CD14-positive monocyte (primary cell): ENCODE measurements at regions not wholly inside any gene's neighbourhood (a gene's known extent, or its start where the extent isn't known, plus 50 kb on each side); places are given as distances from the start of the nearest gene placed in this dataset.

Experiments
- DNase-seq, 3 donors: peaks; one replicate each; pipeline ENCODE4 v3.0.0-alpha.2; 2011 to 2022
- H2AFZ ChIP-seq: 2 replicates; pipeline ENCODE4 v1.6.0; 2012; ENCODE audit warnings: mild to moderate bottlenecking, low read depth, low read length, inconsistent platforms; ENCODE audit not compliant: insufficient read depth, poor library complexity, severe bottlenecking
- H3K27ac ChIP-seq, 2 donors: 1 replicate in 1 of 2; 2 replicates in 1 of 2; pipeline ENCODE4 v1.5.1; 2012 to 2013; ENCODE audit warnings: low read length in 2 of 2, control low read depth in 1 of 2, inconsistent platforms in 1 of 2, low read depth in 1 of 2, mild to moderate bottlenecking in 1 of 2
- H3K27me3 ChIP-seq, 2 donors: one replicate each; pipeline versions ENCODE4 v1.6.0 to v1.6.1; 2011 to 2013; ENCODE audit warnings: low read length in 2 of 2; ENCODE audit not compliant: control insufficient read depth in 2 of 2, insufficient read depth in 2 of 2
- H3K36me3 ChIP-seq, 2 donors: replicated peaks in 1 of 2; 1 replicate in 1 of 2; 2 replicates in 1 of 2; pipeline versions ENCODE4 v1.5.1 to v1.6.1; 2012 to 2013; ENCODE audit warnings: low read length in 2 of 2, control low read depth in 1 of 2, inconsistent platforms in 1 of 2, mild to moderate bottlenecking in 1 of 2; ENCODE audit not compliant: insufficient read depth in 2 of 2, control insufficient read depth in 1 of 2
- H3K4me1 ChIP-seq, 2 donors: 1 replicate in 1 of 2; 2 replicates in 1 of 2; pipeline versions ENCODE4 v1.5.1 to v1.6.1; 2012 to 2013; ENCODE audit warnings: low read length in 2 of 2, control low read depth in 1 of 2, inconsistent platforms in 1 of 2, mild to moderate bottlenecking in 1 of 2, moderate library complexity in 1 of 2; ENCODE audit not compliant: insufficient read depth in 2 of 2, control insufficient read depth in 1 of 2
- H3K4me2 ChIP-seq: replicated peaks from 2 replicates; pipeline ENCODE3; 2012; ENCODE audit warnings: low read length, moderate library complexity, mild to moderate bottlenecking; ENCODE audit not compliant: poor library complexity, severe bottlenecking; ENCODE audit errors: extremely low read depth
- H3K4me3 ChIP-seq, 3 experiments: fragments of 200-600 bp in 1 of 3; sonication (generic) in 1 of 3; replicated peaks in 1 of 3; 1 replicate in 2 of 3; 2 replicates in 1 of 3; pipeline ENCODE4 v1.5.1; 2011 to 2013; ENCODE audit warnings: low read length in 3 of 3, mild to moderate bottlenecking in 3 of 3, control low read depth in 2 of 3, low read depth in 2 of 3, inconsistent platforms in 1 of 3, moderate library complexity in 1 of 3
- H3K79me2 ChIP-seq: 2 replicates; pipeline ENCODE4 v1.6.0; 2012; ENCODE audit warnings: mild to moderate bottlenecking, control low read depth, inconsistent platforms, low read length, moderate library complexity; ENCODE audit not compliant: insufficient read depth
- H3K9ac ChIP-seq: 2 replicates; pipeline ENCODE4 v1.6.0; 2017; ENCODE audit warnings: low read length, mild to moderate bottlenecking; ENCODE audit not compliant: insufficient read depth, poor library complexity, severe bottlenecking
- H3K9me3 ChIP-seq, 2 donors: replicated peaks in 1 of 2; 1 replicate in 1 of 2; 2 replicates in 1 of 2; pipeline versions ENCODE4 v1.5.1 to v1.6.1; 2012 to 2013; ENCODE audit warnings: low read length in 2 of 2, control low read depth in 1 of 2; ENCODE audit not compliant: control insufficient read depth in 1 of 2, insufficient read depth in 1 of 2
- H4K20me1 ChIP-seq: 2 replicates; pipeline ENCODE4 v1.6.0; 2012; ENCODE audit warnings: mild to moderate bottlenecking, low read length, control low read depth, moderate library complexity; ENCODE audit not compliant: insufficient read depth
- H3K27ac Mint-ChIP-seq, 7 donors: one replicate each; pipeline ENCODE4 v1.8.0; 2020; ENCODE audit warnings: mild to moderate bottlenecking in 7 of 7, mixed read lengths in 7 of 7, moderate library complexity in 6 of 7, inconsistent platforms in 2 of 7
- H3K27me3 Mint-ChIP-seq, 3 donors: one replicate each; pipeline ENCODE4 v1.8.0; 2021 to 2022; ENCODE audit warnings: low read depth in 3 of 3, mild to moderate bottlenecking in 3 of 3, mixed read lengths in 3 of 3, moderate library complexity in 3 of 3, inconsistent platforms in 1 of 3
- H3K36me3 Mint-ChIP-seq, 2 donors: one replicate each; pipeline ENCODE4 v1.8.0; 2020; ENCODE audit warnings: mixed read lengths in 2 of 2, inconsistent platforms in 1 of 2, mild to moderate bottlenecking in 1 of 2
- H3K4me1 Mint-ChIP-seq: one replicate; pipeline ENCODE4 v1.8.0; 2020; ENCODE audit warnings: mild to moderate bottlenecking, mixed read lengths
- H3K4me3 Mint-ChIP-seq, 2 donors: one replicate each; pipeline ENCODE4 v1.8.0; 2020; ENCODE audit warnings: mild to moderate bottlenecking in 2 of 2, mixed read lengths in 2 of 2, moderate library complexity in 1 of 2
- H3K9me3 Mint-ChIP-seq, 7 donors: one replicate each; pipeline ENCODE4 v1.8.0; 2020 to 2022; ENCODE audit warnings: mixed read lengths in 7 of 7, mild to moderate bottlenecking in 6 of 7, moderate library complexity in 6 of 7, inconsistent platforms in 2 of 7
- CTCF ChIP-seq: fragments of 200-600 bp; IDR thresholded peaks from one replicate; pipeline ENCODE4 v1.8.0; 2022; ENCODE audit warnings: antibody characterized with exemption, mild to moderate bottlenecking
- WGBS: methylation state at CpG from one replicate; pipeline ENCODE4 v1.1.5; 2013; ENCODE audit warnings: missing lambda C conversion rate; ENCODE audit not compliant: insufficient coverage; 5-methylcytosine and 5-hydroxymethylcytosine counted together
- intact Hi-C, 2 donors: fragments of 100-400 bp; cut with micrococcal nuclease; formaldehyde crosslinking; loops; one replicate each; pipeline versions ENCODE4 v1.15.0 to v1.15.1; 2023

DNA sequence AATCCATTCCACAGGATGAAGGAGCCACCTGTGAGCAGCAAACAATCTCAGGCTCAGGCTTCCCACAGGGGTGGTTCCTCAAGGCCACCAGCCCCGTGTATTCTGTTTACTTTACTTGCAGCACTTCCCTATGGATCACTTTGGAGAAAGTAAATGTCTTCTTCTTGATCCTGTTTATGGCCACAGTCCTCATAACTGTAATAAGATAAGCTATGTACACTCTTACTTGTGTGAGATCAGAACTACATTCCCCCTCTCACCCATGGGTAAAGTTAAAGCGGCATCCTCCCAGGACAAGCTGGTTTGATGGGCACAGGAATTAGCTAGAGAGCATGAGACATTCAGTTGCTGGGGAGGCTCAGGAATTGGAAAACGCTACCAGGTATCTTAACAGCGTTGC is 86.1 kb downstream of the TMEM215 start:
- H3K4me3 Mint-ChIP-seq, result no peak overlapping the region
- peaks cover 0 to 4% (median 1%) of the 10 kb centered on the region in 7 donors for H3K9me3 Mint-ChIP-seq
- TF ChIP-seq CTCF, result no peak
- H3K36me3 Mint-ChIP-seq, result no peaks in the 10 kb centered on the region
- Histone ChIP-seq H4K20me1 (no peaks in the 10 kb centered on the region), H3K27me3 (peaks cover 0 to 6% of the 10 kb centered on the region in 2 donors), H3K36me3 (no peaks in the 10 kb centered on the region), H2AFZ (no peak overlapping the region), H3K27ac (no peak overlapping the region), H3K4me1 (peaks cover 31 to 40% of the 10 kb centered on the region in 2 donors), H3K4me3 (no peak overlapping the region), H3K79me2 (no peaks in the 10 kb centered on the region), H3K4me2 (no peak overlapping the region), H3K9ac (no peak overlapping the region), H3K9me3 (no peaks in the 10 kb centered on the region)
- H3K27ac Mint-ChIP-seq, result no peak overlapping the region
- intact Hi-C loops, result no loop called here
- peaks cover 43% of the 10 kb centered on the region for H3K4me1 Mint-ChIP-seq
- DNase-seq, result no peak
- H3K27me3 Mint-ChIP-seq, result peaks cover 11 to 18% (median 14%) of the 10 kb centered on the region in 3 donors
- WGBS, result 100% methylated on average over 1 of the region's 4 CpGs

DNA sequence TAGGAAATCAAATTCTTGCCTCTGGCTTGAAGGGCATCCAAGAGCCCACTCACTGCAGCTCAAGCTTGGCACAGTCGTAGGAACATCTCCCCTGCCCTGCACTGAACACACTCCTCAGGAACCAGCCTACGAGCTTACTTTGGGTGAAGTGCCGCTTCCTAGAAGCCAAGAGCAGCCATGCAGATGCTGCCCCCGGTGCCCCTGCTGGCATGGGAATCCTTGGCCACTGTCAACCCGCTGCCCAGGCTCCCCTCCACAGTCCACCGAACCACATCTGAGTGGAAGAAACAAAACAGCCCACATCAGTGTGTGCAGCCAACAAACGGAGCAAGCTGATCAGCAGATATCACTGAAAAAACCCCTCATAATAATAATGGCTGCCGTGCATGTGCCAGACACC is 89.8 kb downstream of the TMEM215 start:
- H4K20me1 ChIP-seq, result no peaks in the 10 kb centered on the region
- H3K9ac ChIP-seq, result no peak overlapping the region
- peaks cover 0 to 6% of the 10 kb centered on the region in 2 donors for H3K27me3 ChIP-seq
- Mint-ChIP-seq H3K27me3 (peaks cover 18 to 31% (median 30%) of the 10 kb centered on the region in 3 donors), H3K9me3 (peaks cover 0 to 3% (median 1%) of the 10 kb centered on the region in 7 donors), H3K4me1 (peaks cover 12% of the 10 kb centered on the region), H3K27ac (no peak overlapping the region), H3K36me3 (no peaks in the 10 kb centered on the region), H3K4me3 (no peak overlapping the region)
- H3K9me3 ChIP-seq, result no peaks in the 10 kb centered on the region
- H3K4me2 ChIP-seq, result no peak overlapping the region
- peaks cover 4 to 5% of the 10 kb centered on the region in 2 donors for H3K4me1 ChIP-seq
- 90% methylated on average over 7 of the region's 8 CpGs for WGBS
- intact Hi-C loops, result no loop called here
- H3K36me3 ChIP-seq, result no peaks in the 10 kb centered on the region
- no peak overlapping the region for H3K4me3 ChIP-seq
- H2AFZ ChIP-seq, result no peak overlapping the region
- H3K79me2 ChIP-seq, result no peaks in the 10 kb centered on the region
- no peak for DNase-seq
- no peak for TF ChIP-seq CTCF
- H3K27ac ChIP-seq, result no peak overlapping the region
